ENCODE measurements at regions not wholly inside any gene's neighbourhood (a gene's known extent, or its start where the extent isn't known, plus 50 kb on each side); places are given as distances from the start of the nearest gene placed in this dataset.

GRCh38 chr17:77466596-77467223 lies 325.9 kb downstream of the SEC14L1 start:
- H3K4me1 ChIP-seq (ENCODE audit: low read length) = peaks cover 37% of the 10 kb centered on the region
- H3K27ac ChIP-seq (ENCODE audit: low read length) = no peak overlapping the region
- no peak overlapping the region for H3K4me3 ChIP-seq (ENCODE audit: low read length)
- H3K9ac ChIP-seq (ENCODE audit: low read length) = no peak overlapping the region
- no peaks in the 10 kb centered on the region; the same call in 1 of the 2 replicates for H3K9me3 ChIP-seq (ENCODE audit: insufficient read depth, low read length)
- H3K4me2 ChIP-seq (ENCODE audit: low read length) = no peak overlapping the region; the same call in 1 of the 2 replicates
- H2AFZ ChIP-seq (ENCODE audit: low read depth, low read length) = no peak overlapping the region
- peaks cover 3% of the 10 kb centered on the region for H3K36me3 ChIP-seq (replicated peaks; ENCODE audit: low read depth, low read length)
- no peaks in the 10 kb centered on the region for H4K20me1 ChIP-seq (ENCODE audit: insufficient read depth, low read length)
- H3K79me2 ChIP-seq (ENCODE audit: low read length) = peaks cover 15% of the 10 kb centered on the region
- no peak for TF ChIP-seq CTCF (IDR thresholded peaks at IDR 0.05; ENCODE audit: low read depth, low read length)
- no peaks in the 10 kb centered on the region for H3K27me3 ChIP-seq (ENCODE audit: low read depth, low read length)

- H3K27me3 ChIP-seq (ENCODE audit: low read depth, low read length) = no peaks in the 10 kb centered on the region
- H4K20me1 ChIP-seq (ENCODE audit: insufficient read depth, low read length) = no peaks in the 10 kb centered on the region
- H3K36me3 ChIP-seq (replicated peaks; ENCODE audit: low read depth, low read length) = peaks cover 3% of the 10 kb centered on the region
- peaks cover 14% of the 10 kb centered on the region for H3K79me2 ChIP-seq (ENCODE audit: low read length)
- no peak overlapping the region for H3K4me3 ChIP-seq (ENCODE audit: low read length)
- TF ChIP-seq EZH2phosphoT487 (IDR thresholded peaks at IDR 0.05; ENCODE audit: low read depth) = no peak
- no peak for TF ChIP-seq CTCF (IDR thresholded peaks at IDR 0.05; ENCODE audit: low read depth, low read length)
- H2AFZ ChIP-seq (ENCODE audit: low read depth, low read length) = no peak overlapping the region
- no peak overlapping the region for H3K4me2 ChIP-seq (ENCODE audit: low read length)
- no peak overlapping the region for H3K9ac ChIP-seq (ENCODE audit: low read length)
- H3K27ac ChIP-seq (ENCODE audit: low read length) = no peak overlapping the region
- peaks cover 37% of the 10 kb centered on the region for H3K4me1 ChIP-seq (ENCODE audit: low read length)
- no peaks in the 10 kb centered on the region; the same call in 1 of the 2 replicates for H3K9me3 ChIP-seq (ENCODE audit: insufficient read depth, low read length)
Measured at GRCh38 chr17:77467521-77467920, 326.8 kb downstream of the SEC14L1 start.

GRCh38 chr17:77468897-77469296 lies 328.1 kb downstream of the SEC14L1 start:
- peaks cover 7% of the 10 kb centered on the region for H3K79me2 ChIP-seq (ENCODE audit: low read length)
- no peak for TF ChIP-seq EZH2phosphoT487 (IDR thresholded peaks at IDR 0.05; ENCODE audit: low read depth)
- no peak for TF ChIP-seq CTCF (IDR thresholded peaks at IDR 0.05; ENCODE audit: low read depth, low read length)
- no peaks in the 10 kb centered on the region; the same call in 1 of the 2 replicates for H3K9me3 ChIP-seq (ENCODE audit: insufficient read depth, low read length)

GRCh38 chr17:77470330-77470786 lies 329.6 kb downstream of the SEC14L1 start:
- H4K20me1 ChIP-seq (ENCODE audit: insufficient read depth, low read length) = no peaks in the 10 kb centered on the region
- H3K9ac ChIP-seq (ENCODE audit: low read length) = no peak overlapping the region
- no peaks in the 10 kb centered on the region for H3K27me3 ChIP-seq (ENCODE audit: low read depth, low read length)
- no peaks in the 10 kb centered on the region for H3K9me3 ChIP-seq (ENCODE audit: insufficient read depth, low read length)
- no peak overlapping the region for H2AFZ ChIP-seq (ENCODE audit: low read depth, low read length)
- H3K27ac ChIP-seq (ENCODE audit: low read length) = no peak overlapping the region
- peaks cover 7% of the 10 kb centered on the region for H3K79me2 ChIP-seq (ENCODE audit: low read length)
- no peak overlapping the region for H3K4me2 ChIP-seq (ENCODE audit: low read length)
- no peaks in the 10 kb centered on the region for H3K36me3 ChIP-seq (replicated peaks; ENCODE audit: low read depth, low read length)
- H3K4me1 ChIP-seq (ENCODE audit: low read length) = peaks cover 38% of the 10 kb centered on the region
- TF ChIP-seq CTCF (IDR thresholded peaks at IDR 0.05; ENCODE audit: low read depth, low read length) (no peak), EZH2phosphoT487 (IDR thresholded peaks at IDR 0.05; ENCODE audit: low read depth) (no peak)
- H3K4me3 ChIP-seq (ENCODE audit: low read length) = no peak overlapping the region

More at GRCh38 chr17:77468897-77469296, 328.1 kb downstream of the SEC14L1 start:
- Histone ChIP-seq H3K27ac (ENCODE audit: low read length) (no peak overlapping the region), H3K4me1 (ENCODE audit: low read length) (peaks cover 46% of the 10 kb centered on the region), H3K27me3 (ENCODE audit: low read depth, low read length) (no peaks in the 10 kb centered on the region), H3K9ac (ENCODE audit: low read length) (no peak overlapping the region), H3K4me3 (ENCODE audit: low read length) (no peak overlapping the region), H3K36me3 (replicated peaks; ENCODE audit: low read depth, low read length) (no peaks in the 10 kb centered on the region), H2AFZ (ENCODE audit: low read depth, low read length) (no peak overlapping the region), H4K20me1 (ENCODE audit: insufficient read depth, low read length) (no peaks in the 10 kb centered on the region), H3K4me2 (ENCODE audit: low read length) (no peak overlapping the region)

Measured in OCI-LY3 (cell line).